ENCODE measurements at regions not wholly inside any gene's neighbourhood (a gene's known extent, or its start where the extent isn't known, plus 50 kb on each side); places are given as distances from the start of the nearest gene placed in this dataset.
"Not testable (repeated sequence)": the region's sequence is repeated elsewhere in the genome, so short reads cannot be mapped to it uniquely, and the experiment has no call there.

DNA sequence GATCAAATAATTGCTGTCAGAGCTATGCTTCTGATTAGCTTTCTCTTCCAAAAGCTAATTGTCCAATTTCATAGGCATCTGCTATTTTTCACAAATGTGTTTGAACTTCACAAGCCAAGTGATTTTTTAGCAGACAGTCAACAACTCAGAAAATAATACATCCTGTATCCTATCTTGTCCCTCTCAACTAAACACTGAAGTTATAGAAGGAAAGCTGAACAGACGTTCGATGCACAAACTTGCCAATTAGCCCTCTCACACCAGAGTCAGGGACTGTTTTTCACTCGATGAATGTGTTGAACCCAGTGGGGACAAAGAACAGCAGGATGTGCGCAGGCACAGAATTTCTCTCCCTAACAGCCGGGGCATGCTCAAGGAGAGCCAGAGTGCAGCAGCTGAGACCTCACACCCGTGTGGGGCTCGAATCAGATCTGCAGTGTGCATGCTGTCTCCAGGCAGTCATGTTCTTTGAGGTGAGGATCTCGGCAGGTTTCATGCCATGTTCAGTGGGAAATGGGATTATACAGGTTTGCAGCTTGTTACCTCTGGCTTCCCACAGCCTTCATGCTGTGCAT, 246.7 kb upstream of the SDK2 start:
- DNase-seq (ENCODE audit: low read depth): no peak

DNA sequence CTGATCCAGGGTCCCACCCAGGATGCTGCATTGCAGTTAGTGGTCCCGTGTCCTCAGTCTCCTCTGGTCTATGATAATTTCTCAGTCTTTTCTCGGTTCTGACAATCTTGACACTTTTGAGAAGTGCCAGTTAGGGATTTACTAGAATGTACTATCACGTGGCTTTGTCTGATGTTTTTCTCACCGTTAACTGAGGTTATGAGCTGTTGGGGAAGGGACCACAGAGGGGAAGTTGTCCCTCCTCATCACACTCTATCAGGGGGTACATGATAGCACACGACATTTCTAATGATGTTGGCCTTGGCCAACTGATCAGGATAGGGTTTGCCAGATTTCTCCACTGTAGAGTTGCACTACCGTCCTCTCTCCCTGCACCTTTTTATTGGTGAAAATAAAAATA, 250.9 kb upstream of the SDK2 start:
- DNase-seq (ENCODE audit: low read depth): no peak

DNA sequence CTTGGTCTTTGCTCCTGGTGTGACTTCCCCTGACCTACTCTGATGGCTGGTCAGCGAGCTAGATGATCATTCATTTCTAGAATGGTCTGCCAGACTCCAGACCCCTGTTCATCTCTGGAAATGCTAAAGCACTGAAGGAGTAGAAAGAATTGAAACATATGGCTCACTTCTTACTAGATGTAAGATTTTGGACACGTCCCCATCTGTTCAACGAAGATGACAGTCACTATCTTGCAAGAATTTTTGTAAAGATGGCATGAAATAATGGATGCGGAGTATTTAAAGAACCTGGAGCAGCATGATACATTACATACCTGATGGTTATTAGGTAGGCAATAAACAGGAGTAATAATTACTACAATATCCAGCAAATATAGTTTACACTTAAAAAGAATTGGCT, 252.7 kb upstream of the SDK2 start:
- DNase-seq (ENCODE audit: low read depth): no peak

DNA sequence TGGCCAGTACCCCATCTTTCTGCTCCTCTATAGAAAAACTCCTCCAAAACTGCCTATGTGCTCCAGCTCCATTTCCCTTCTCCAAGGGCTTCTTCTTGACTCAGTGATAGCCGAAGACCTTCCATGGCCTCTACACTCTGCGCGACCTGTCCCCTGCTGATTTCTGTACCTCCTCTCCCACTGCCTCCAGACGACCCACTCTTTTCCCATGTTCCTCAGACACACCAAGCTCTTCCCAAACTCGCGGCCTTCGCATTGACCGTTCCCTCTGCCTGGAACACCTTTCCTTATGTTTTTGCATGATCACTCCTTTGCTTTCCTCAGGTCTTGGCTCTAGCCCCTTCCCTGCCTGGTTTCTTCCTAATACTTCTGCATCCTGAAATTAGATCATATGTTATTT, 255.6 kb upstream of the SDK2 start:
- no peak for DNase-seq (ENCODE audit: low read depth)

DNA sequence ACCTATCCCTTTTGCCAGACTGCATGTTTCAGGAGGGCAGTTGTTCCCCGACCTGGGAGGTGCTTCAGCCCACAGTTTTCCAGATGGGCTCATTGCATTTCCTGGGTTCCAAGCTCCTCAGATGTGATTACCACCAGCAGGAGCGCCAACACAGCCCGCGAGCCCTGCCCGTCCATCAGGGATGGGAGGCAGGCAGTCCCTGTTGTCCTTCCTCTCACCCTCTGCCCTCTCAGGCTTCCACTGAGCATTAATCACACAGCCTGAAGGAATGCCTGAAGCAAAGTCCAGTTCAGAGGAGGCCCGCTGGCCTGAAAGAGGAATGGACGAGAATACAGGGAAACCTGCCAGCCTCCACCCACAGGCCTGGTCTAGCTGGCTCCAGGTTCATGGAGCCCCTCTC, 256.3 kb upstream of the SDK2 start:
- DNase-seq (ENCODE audit: low read depth): no peak

DNA sequence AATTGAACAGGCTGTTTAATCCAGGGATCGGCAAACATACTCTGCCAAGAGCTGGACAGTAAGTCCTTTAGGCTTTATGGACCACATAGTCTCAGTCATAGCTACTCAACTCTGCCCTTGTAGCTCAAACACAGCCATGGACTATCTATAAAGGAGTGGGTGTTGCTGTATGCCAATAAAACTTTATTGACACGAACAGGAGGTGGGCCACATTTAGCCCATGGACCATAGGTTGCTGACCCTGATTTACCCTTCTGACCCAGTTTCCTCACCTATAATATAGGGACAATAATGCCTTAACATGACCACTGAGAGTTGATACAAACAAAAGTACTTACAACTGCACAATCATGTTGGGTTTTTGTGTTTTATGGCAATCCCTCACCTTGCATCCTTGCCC, 257.0 kb upstream of the SDK2 start:
- DNase-seq (ENCODE audit: low read depth): no peak

DNA sequence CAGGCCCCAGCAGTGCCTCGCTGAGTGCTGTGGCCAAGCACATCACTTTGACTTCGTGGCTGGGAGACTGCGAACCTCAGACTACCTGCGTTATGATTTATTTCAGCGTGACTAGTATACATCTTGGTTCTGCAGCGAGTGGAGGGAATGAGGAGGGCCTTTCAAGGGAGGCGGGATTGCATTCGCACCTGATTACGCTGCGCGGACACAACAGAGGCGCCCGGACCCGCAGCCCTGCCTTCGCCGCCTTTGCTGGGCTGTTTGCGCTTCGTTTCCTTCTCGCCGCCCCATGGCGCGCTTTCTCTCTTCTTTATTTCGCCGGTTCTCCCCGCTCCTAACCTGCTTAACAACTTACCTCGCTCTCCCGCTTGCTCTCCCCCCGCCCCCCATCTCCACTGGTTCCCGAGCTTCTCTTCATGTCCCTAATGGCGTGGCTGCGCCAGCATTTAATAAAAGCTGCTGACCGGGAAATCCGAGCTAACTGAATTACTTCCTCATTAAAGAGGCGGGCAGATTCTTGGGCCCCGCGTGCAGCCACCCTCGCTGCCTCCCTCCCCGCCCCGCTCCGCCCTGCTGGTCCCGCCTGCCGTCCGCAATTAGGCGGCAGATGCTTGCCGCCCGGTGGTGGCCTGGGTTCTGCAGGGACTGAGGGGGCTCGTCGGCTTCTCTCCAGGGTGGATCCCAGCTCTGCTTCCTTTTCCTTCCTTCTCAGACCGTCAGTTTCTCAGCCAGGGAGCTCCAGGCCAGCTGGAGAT, 257.6 kb upstream of the SDK2 start:
- no peak for DNase-seq (ENCODE audit: low read depth)

DNA sequence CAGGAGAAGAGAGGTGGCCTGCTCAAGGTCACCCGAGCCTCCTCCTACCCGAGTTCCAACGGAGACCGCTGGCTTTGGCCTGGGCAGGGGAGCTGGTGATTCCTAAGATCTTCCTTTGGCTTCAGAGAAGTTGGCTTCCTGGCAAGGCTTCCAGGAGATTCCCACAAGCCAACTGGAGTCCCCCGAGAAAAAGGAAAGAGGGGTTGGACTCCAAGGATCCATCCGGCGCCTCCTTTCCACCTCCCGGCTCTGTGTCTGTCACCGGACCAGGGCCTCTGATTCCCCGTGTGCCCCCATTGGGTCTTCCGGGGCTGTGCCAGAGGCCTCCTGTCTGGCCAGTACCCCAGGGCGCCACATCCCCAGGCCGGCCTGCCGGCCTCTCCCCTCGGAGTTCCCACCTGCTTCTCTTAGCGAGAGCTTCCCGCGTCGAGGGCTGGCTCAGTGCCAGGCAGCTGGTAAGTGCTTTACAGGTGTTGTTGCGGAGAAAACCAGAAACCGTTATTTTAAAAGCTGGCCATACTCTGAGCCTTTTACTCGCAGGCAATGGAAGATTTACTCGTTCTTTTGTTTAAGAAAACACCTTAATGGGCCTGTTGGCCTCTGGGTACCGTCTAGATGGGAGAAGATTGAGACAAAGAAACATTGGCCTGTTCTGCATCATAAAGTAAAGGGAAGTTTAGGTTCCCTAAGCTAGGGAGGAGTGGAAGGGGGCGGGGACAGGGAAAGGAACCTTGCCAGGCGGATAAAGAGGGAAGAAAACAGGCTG, 258.4 kb upstream of the SDK2 start:
- no peak for DNase-seq (ENCODE audit: low read depth)

DNA sequence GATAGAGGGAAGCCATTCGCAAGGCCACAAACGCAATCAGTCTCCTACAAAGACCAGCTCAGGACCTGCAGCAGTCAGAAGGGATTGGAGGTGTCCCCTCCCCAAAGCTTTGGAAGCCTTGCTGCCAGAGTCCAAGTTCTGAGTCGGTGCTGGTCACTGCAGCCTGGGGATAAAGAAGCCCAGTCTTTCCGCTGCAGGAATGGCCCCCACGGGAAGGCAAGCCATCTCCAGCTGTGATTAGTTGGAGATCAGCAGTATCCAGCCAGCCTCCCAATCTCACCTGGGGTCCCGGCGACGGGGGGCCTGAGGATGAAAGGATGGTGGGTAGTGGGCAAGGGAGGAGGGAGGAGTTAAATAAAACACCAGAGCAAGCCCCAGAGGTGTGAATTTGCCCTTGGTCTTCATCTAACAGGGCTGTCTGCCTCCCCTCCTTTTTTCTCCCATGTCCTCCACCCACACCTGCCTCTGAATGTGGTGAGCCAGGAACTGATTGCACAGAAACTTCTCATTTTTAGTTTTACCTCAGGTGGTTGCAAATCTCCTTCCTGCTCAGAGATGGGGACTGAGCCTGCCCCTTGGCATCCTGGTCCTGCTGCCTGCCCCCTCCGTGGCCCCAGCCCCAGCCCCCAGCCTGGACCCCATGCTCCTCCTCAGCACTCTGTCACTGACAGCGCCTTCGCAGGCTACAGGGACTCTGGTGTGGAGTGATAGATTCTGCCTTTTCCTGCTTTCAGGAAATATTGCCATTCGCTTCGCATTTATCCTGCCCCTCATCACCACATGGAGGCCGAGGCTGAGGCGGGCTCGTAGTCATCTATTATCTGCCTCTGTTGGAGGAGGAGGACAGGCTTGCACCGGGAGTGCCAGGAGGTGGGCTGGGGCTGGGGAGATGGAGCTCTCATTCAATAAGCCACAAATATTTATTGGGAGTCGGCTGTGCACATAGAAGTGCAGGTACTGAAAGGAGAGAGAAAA, 262.9 kb upstream of the SDK2 start:
- no peak for DNase-seq (ENCODE audit: low read depth)

DNA sequence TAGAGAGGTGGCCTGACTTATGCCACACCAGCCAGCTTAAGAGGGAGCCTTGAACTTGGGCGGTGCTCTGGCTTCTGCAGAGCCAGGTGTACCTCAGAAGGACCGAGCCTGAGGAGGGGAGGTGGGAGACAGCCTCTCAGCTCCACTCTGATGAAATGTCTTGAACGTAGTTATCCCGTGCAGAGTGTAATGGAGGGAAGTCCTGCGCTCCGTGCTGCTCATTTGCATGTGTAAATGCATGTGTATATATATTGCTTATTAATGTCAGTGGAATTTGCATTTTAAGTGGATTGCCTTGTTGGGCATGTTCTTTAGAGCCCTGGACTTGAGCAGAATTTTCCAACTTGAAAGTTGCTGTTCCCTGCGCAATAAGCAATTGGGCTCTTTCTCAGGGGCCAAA, 264.9 kb upstream of the SDK2 start:
- DNase-seq (ENCODE audit: low read depth): no peak

DNA sequence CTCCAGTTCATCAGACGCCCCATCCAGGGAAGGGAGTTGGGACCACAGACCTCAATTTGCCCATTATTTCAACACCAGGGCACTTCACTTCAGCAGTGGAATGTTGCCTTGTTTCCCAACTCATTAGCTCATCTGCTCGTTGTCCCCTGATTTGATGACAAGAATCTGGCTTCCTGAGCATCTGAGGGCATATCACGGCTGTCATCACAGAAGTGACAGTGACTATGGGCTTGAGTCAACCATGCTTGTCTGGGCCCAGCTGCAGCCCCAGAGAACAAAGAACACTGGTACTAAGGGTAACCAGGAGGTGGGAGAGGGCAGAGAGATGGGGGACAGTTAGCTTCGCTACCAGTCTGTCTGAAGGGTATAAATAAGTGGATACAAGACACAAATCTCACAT, 266.0 kb upstream of the SDK2 start:
- DNase-seq (ENCODE audit: low read depth): no peak

DNA sequence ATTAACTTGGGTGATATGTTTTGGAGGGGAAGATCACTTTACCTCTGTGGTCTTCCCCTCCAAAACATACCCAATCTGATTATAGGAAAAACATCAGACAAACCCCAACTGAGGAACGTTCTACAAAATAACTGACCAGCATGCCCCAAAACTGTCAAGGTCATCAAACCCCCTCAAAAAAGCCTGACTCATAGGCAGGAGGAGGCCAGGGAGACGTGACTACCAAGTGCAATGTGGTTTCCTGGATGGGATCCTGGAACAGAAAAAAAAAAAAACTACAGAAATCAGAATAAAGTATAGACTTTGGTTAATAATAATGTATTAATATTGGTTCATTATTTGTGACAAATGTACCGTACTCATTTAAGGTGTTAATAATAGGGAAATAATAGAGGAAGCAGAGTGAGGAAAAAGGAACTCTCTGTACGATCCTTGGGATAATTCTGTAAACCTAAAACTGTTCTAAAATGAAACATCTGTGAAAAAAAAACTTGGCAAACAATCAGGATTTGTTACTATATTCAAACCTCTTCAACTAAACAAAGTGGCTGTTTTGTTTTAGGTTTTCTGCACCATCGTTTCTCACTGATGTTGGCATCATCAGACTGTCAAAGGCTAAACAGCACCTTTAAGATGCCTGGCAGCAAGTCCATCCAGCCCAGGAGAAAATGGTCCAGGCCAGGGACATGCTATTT, 266.7 kb upstream of the SDK2 start:
- no peak for DNase-seq (ENCODE audit: low read depth)

DNA sequence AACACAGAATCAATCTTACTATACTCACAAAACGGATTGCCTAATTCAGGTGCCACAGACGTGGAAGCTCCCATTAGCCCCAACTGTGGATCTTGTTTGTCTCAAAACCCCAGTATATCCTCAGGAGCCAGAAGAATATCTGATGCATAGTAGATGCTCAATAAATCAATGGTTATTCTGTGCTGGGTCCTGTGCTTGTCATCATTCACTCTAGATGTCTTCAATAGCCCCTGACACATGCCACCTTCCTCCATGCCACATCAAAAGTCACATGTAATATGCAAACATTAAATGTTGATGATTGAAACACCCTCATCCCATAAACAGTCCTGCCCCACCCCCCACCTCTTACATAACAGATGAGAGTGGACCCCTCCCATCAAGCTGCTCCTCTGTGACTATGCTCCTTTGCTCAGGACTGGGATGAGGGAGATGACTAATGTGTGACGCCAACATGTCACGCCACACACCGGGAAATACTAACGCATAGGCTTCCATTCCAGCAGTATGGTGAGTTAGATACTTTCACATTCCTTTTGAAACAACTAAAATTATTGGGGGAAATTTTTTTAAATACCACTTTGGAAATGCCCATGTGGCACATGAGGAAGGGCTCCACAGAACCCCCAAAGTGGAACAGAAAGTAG, 267.6 kb upstream of the SDK2 start:
- no peak for DNase-seq (ENCODE audit: low read depth)

DNA sequence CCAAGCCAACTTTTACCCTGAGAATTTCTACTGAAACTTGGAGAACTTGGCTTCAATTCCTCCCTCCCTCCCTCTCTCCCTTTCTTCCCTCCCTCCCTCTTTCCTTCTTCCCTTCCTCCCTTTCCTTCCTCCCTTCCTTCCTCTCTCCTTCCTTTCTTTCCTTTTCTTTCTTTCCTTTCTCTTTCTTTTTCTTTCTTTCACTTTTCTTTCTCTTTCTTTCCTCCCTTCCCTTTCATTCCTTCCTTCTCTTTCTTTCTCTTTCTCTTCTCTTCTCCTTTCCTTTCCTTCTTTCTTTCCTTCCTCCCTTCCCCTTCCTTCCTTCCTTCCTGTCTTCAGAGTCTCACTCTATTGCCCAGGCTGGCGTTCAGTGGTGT, 268.1 kb upstream of the SDK2 start:
- no peak for DNase-seq (ENCODE audit: low read depth)

DNA sequence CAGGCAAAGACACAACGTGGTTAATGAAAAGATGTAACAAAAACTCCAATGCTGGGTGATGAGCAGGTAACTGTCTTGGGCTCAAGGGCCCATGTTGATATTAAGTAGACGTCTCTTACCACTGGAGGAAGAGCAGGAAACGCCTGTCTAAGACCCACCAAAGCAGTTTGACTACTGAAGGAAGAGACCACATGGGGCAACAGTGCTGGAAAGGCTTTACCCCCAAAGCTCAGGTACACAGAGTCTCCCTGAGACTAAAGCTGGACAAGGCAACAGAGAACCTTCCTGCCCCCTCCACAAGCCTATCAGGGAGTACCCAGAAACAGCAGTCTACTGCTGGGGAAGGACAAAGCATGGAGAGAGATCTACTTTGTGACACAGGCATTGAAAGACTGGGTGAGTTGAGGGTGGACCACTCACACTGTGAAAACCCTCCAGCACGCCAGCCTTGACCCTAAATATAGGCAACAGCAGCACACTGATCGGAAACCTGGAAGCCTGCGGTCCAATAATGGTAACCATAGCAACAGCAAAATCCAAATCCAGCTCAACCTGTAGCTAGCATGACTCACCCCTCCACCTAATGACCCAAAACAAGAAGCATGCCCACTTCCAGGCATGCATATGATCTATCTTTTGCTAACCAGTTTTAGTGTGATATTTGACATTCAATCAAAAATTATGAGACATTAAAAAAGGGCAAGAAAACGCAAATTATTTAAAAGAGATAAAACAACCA, 270.5 kb upstream of the SDK2 start:
- no peak for DNase-seq (ENCODE audit: low read depth)

DNA sequence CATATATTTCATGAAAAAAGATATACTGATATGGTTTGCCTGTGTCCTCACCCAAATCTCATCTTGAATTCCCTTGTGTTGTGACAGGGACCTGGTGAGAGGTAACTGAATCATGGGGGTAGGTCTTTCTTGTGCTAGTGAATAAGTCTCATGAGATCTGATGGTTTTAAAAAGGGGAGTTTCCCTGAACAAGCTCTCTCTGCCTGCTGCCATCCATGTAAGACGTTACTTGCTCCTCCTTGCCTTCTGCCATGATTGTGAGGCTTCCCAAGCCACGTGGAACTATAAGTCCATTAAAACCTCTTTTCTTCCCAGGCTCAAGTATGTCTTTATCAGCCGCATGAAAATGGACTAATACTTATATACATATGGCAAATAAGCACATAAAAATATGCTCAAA, 274.8 kb upstream of the SDK2 start:
- DNase-seq (ENCODE audit: low read depth): not testable (repeated sequence)

DNA sequence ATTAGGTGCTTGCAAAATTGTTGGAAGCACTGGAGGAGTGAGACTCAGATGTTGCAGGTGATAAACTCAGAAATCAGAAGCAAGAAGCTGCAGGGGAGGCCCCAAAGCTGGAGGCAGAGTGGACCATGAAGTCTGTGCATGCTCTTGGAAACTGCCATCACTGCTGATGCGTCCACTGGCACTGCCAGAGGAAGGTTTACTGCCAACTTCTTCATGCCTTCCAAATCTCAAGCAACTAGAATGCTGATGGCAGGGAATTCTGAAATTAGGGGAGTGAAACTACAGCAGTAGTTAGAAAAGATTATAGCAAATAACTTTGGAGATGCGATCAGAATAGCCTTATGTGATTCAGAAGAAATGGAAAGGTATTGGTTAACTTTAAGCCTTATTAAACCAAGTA, 277.1 kb upstream of the SDK2 start:
- DNase-seq (ENCODE audit: low read depth): no peak

DNA sequence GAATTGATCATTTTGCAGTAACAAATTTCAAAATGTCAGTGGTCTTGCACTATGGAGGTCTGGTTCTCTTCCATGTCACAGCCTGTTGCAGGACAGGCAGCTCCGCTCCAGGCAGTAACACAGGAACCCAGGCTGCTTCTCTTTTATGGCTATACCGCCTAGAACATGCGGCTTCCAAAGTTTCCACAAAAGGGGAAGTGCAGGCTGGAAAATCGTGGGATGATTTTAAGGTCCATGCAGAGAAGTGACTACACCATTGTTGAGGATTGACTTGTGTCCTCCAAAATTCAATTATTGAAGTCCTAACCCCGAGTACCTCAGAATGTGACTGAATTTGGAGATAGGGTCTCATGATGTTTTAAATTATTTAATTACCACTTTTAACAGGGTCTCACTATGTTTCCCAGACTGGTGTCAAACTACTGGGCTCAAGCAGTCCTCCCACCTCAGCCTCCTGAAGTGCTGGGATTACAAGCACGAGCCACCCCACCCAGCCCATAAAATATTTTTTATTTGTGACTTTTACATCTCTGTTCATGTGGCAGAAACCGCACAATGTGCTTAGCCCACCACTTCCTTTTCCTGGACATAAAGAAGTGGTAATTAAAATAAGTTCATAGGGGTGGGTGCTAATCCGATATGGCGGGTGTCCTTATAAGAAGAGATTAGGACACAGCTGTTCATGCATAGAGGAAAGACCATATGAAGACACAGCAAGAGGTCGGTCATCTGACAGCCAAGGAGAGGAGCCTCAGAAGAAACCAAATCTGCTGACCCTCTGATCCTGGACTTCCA, 279.2 kb upstream of the RPL38 start:
- DNase-seq (ENCODE audit: low read depth): no peak

DNA sequence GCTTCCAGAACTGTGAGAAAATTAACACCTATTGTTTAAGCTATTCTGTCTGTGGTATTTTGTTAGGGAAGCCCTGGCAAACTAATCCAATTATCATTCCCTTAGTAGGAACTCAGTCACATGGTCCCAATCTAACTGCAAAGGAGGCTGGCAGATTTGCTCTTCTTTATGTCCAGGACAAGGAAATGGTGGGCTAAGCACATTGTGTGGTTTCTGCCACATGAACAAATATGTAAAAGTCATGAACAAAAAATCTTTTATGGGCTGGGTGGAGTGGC, 278.6 kb upstream of the RPL38 start:
- no peak for DNase-seq (ENCODE audit: low read depth)
